ENCODE measurements at regions not wholly inside any gene's neighbourhood (a gene's known extent, or its start where the extent isn't known, plus 50 kb on each side); places are given as distances from the start of the nearest gene placed in this dataset.
A peak's percentile ranks its signal among the peaks of the same experiment; 100 is the strongest.

GRCh38 chr18:59963229-59963628, 63.4 kb downstream of the PMAIP1 start (continued):
- no peak for TF ChIP-seq BCL11A (IDR thresholded peaks at IDR 0.05; ENCODE audit: low read depth, low read length)

GRCh38 chr18:59961070-59961469, 61.3 kb downstream of the PMAIP1 start:
- ATAC-seq (peak; percentile 86), FAIRE-seq (no peak), DNase-seq (ENCODE audit: low read depth, low spot score) (no peak)
- H4K20me1 ChIP-seq (ENCODE audit: control insufficient read depth, insufficient read depth) = no peaks in the 10 kb centered on the region
- peak overlapping the region; percentile 75 for H3K4me2 ChIP-seq (ENCODE audit: control insufficient read depth, insufficient read depth)
- no peaks in the 10 kb centered on the region for H3K79me2 ChIP-seq (ENCODE audit: control insufficient read depth, insufficient read depth, low read length)
- peaks cover 34% of the 10 kb centered on the region for H3K4me1 ChIP-seq (ENCODE audit: control insufficient read depth, insufficient read depth, low read length)
- H3K4me3 ChIP-seq = no peak overlapping the region
- H3K36me3 ChIP-seq (ENCODE audit: control insufficient read depth in 2 of 2, insufficient read depth in 2 of 2, low read length in 1 of 2) = no peaks in the 10 kb centered on the region
- H3K27me3 ChIP-seq (replicated peaks in 1 of 2; ENCODE audit: control insufficient read depth in 2 of 2, insufficient read depth in 2 of 2, low read length in 1 of 2) = no peaks in the 10 kb centered on the region
- ChIA-PET SMC1A (ENCODE audit: uncharacterized antibody, unreplicated experiment) (interaction anchor here (0.6 to 3.3 kb wide), 11 partner anchors 10 to 124 kb away, joined by 3 to 12 read pairs (median 4); partner anchors contain the start of gene PMAIP1), RAD21 (ENCODE audit: unreplicated experiment) (interaction anchor here (1.6 to 3.4 kb wide), 4 partner anchors 11 to 62 kb away, joined by 4 to 11 read pairs (median 6); no protein-coding TSS in a partner anchor), POLR2A (interaction anchor here (0.5 to 1.8 kb wide), 6 partner anchors 8 to 137 kb away, joined by 3 to 7 read pairs (median 4); no protein-coding TSS in a partner anchor), CTCF (interaction anchor here (0.9 to 2.7 kb wide), 3 partner anchors 19 to 137 kb away, joined by 4 to 11 read pairs (median 5); no protein-coding TSS in a partner anchor)
- no peaks in the 10 kb centered on the region for H3K9me3 ChIP-seq (replicated peaks; ENCODE audit: control insufficient read depth, insufficient read depth, low read length)
- in situ Hi-C loops (cut with MboI) (loop anchor here (10.0 kb wide), 1 partner anchor 126 kb away; no protein-coding TSS in a partner anchor), intact Hi-C loops (cut with micrococcal nuclease; ENCODE audit: unreplicated experiment) (no loop called here)
- 31% methylated on average over 4 of the region's 4 CpGs for WGBS (ENCODE audit: insufficient coverage, insufficient replicate concordance, low lambda C conversion rate, missing lambda C conversion rate)
- no TSS peak for BruUV-seq (replicated peaks)
- H3K9ac ChIP-seq (ENCODE audit: control insufficient read depth, insufficient read depth, low read length) = no peak overlapping the region
- peak overlapping the region; percentile 3 for H3K27ac ChIP-seq (ENCODE audit: control insufficient read depth, insufficient read depth)
- peak overlapping the region; percentile 37 for H2AFZ ChIP-seq (ENCODE audit: control insufficient read depth, low read depth, low read length)
- TF ChIP-seq EED (IDR thresholded peaks at IDR 0.05; ENCODE audit: low read depth) (peak; percentile 40), HDGF (IDR thresholded peaks at IDR 0.05) (no peak), IKZF1 (conservative IDR thresholded peaks at IDR 0.05) (0 out of 2 replicates have a peak, but pooled peaks have one; percentile 20), REST (IDR thresholded peaks at IDR 0.05; ENCODE audit: low read depth, low read length) (no peak), SPI1 (IDR thresholded peaks at IDR 0.05; ENCODE audit: borderline replicate concordance, insufficient read depth, low read depth, low read length) (peak; percentile 94), NFYA (IDR thresholded peaks at IDR 0.05; ENCODE audit: borderline replicate concordance, low read depth, low read length) (no peak), NR2F1 (conservative IDR thresholded peaks at IDR 0.05) (no peak), POU2F2 (IDR thresholded peaks at IDR 0.05; ENCODE audit: borderline replicate concordance, low read depth, low read length) (no peak; the same call in 1 of the 3 replicates), ATF3 (IDR thresholded peaks at IDR 0.05; ENCODE audit: borderline replicate concordance, extremely low read depth, low read depth, low read length) (no peak), RELB (IDR thresholded peaks at IDR 0.05; ENCODE audit: low read depth) (no peak), CREM (IDR thresholded peaks at IDR 0.05; ENCODE audit: low read depth) (peak; percentile 69; the same call in 1 of the 2 replicates), RAD21 (IDR thresholded peaks at IDR 0.05; ENCODE audit: insufficient read depth, low read depth, low read length) (no peak), CHD1 (IDR thresholded peaks at IDR 0.05; ENCODE audit: low read depth, low read length) (no peak), JUNB (IDR thresholded peaks at IDR 0.05) (0 out of 2 replicates have a peak, but pooled peaks have one; percentile 12), ATF7 (IDR thresholded peaks at IDR 0.05; ENCODE audit: low read depth) (peak; percentile 72), STAT3 (IDR thresholded peaks at IDR 0.05; ENCODE audit: low read depth, low read length) (no peak), FOXK2 (IDR thresholded peaks at IDR 0.05) (no peak), GATAD2B (conservative IDR thresholded peaks at IDR 0.05; ENCODE audit: low read depth) (no peak), NR2C2 (IDR thresholded peaks at IDR 0.05; ENCODE audit: borderline replicate concordance, control insufficient read depth, insufficient read length, low read depth) (no peak)

Measured in GM12878 (cell line).